HG02870 (cell line): ENCODE measurements at regions not wholly inside any gene's neighbourhood (a gene's known extent, or its start where the extent isn't known, plus 50 kb on each side); places are given as distances from the start of the nearest gene placed in this dataset.
"Not testable (repeated sequence)": the region's sequence is repeated elsewhere in the genome, so short reads cannot be mapped to it uniquely, and the experiment has no call there.

Experiments used
- ATAC-seq: cut with Tn5 transposase; IDR thresholded peaks from one replicate; pipeline ENCODE4 v1.9.1; 2021; ENCODE audit warnings: mild to moderate bottlenecking, moderate library complexity; ENCODE audit not compliant: unreplicated experiment

DNA sequence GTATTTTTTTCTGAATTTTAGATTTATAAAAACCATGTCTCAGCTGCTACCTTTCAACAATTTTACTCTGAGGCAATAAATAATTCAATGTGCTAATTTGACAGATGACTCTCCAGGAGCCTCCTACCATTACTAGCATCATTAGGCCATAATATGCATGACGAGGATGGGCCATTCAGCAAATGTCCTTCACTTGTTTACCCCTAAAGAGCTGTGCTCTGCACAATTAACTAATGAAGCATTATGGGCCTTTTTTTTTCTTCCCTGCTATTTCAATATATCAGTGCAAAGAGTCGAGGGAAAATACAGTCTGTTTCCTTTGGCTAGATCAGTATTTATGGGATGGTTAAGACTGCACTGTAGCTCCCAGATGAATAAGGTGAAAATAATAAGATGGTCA, 627.2 kb downstream of the ISL1 start:
- ATAC-seq = no peak

DNA sequence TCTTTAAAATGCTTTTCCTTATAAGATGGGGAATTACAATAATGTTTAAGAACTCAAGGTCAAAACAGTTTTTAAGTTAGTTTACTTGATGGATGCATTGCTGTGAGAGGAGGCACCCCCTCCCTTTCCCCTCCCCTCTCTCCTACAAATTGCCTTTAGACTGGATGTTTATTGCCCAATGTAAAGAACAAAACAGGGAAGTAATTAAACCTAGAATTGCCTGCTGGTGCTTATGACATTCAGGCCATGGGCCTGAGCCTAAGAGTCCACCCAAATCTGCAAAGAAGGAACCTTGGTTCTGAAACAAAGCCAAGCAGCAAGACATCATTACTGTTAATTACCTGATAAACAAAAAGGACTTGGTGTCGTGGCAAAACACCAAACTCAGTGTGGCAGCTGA, 630.3 kb downstream of the ISL1 start:
- ATAC-seq = no peak

- ATAC-seq = no peak
These were observed 632.5 kb downstream of the ISL1 start for GRCh38 chr5:52015760-52016159.

- no peak for ATAC-seq
These were observed 634.3 kb downstream of the ISL1 start for GRCh38 chr5:52017567-52017966.

GRCh38 chr5:52024359-52024758, 641.1 kb downstream of the ISL1 start:
- no peak for ATAC-seq

DNA sequence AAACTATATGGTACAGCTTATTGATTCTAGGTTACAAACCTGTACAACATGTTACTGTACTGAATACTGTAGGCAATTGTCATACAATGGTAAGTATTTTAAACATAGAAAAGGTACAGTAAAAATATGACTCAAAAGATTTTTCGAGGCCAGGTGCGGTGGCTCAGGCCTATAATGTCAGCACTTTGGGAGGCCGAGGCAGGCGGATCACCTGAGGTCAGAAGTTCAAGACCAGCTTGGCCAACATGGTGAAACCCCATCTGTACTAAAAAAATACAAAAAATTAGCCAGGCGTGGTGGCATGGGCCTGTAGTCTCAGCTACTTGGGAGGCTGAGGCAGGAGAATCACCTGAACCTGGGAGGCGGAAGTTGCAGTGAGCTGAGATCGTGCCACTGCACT, 646.6 kb downstream of the ISL1 start:
- not testable (repeated sequence) for ATAC-seq

DNA sequence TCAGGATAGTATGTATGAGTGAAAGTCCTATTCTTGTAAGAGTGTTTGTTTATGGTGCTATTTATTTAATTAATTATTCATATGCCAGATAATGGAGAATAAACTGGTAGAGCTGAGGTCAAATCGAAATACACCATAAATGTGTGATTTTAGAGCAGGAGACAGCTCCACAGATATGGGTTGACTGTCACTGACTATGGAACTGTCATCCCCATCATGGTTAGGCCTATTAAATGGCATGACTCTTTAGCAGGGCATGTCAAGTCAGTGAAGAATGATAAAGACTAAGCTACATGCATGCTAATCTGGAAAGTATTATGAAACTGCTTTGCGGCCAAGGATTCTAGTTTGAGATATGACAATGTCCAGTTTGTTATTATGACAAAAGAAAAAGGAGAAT, 658.6 kb downstream of the ISL1 start:
- no peak for ATAC-seq

DNA sequence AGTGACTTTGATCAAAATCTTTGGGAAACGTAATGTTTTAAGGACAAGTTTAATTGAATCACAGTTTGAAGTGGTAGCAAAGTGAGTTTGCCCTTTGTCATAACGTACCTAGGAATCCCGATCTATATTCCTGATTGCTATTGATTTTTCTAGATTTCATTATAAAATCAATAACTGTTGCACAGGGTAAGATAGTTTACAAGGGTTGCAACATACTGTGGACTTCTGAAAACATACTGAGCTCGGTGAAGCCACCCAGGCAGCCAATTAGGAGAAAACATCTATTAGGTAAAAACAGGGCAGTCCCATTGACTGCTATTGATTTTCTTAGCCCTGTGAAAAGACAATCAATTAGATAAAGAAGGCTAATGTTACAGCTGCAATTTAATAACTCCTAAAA, 659.9 kb downstream of the ISL1 start:
- no peak for ATAC-seq

- ATAC-seq = no peak
These were observed 660.3 kb downstream of the ISL1 start for GRCh38 chr5:52043543-52043942.

- no peak for ATAC-seq
These were observed 668.5 kb downstream of the ISL1 start for GRCh38 chr5:52051759-52052158.

DNA sequence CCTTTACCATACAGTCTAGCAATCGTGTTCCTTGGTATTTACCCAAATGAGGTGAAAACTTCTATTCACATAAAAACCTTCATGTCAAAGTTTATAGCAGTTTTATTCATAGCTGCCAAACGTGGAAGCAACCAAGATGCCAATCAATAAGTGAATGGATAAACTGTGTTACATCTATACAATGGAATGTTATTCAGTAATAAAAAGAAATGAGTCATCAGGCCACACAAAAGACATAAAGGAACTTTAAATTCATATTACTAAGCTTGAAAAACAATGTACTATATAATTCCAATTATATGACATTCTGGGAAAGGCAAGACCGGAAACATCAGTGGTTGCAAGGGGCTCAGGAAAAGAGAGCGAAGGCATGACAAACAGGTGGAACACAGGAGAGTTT, 679.9 kb downstream of the ISL1 start:
- no peak for ATAC-seq

GRCh38 chr5:52065182-52065581, 681.9 kb downstream of the ISL1 start:
- ATAC-seq = no peak

DNA sequence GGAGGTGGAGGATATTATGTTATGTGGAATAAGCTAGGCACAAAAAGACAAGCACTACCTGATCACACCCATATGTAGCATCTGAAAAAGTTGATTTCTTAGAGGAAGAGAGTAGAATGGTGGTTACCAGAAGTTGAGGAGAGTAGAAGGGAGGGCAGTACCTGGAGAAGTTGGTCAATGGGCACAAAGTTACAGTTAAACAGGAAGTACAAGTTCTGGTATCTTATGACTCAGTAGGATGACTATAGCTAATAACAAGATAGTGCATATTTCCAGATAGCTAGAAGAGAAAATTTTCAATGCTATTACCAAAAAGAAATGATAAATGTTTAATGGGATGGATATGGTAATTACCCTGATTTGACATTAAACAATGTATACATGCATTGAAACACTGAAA, 686.7 kb downstream of the ISL1 start:
- ATAC-seq = no peak

DNA sequence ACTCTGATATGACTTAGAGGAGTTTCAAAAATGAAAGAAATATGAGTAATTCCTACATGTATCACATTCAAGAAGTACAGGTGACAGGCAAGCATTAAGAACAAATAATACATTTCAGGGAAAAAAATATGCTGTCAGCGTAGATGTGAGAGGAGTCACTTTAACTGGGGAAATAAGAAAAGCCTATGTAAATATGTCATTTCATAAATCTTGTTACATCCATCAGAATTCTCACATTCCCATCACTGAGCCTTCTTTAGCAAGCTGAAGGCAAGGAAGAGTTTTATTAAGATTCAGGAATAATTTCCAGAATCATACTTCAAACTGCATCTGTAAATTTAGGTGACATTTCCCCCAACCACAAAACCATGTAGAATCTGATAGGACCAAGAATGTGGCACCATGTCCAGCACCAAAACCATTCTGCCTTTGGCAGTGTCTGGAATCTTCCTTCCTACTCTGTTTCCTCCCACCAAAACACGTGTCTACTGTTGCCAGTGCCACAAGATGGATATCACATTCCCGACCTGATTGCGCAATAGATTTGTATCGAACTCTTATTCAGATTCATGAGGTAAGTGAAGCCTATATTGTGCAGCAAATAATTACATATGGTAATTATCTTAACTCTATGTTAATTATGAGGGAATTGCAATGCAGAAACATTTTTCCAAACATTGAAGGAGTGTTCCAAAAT, 690.9 kb downstream of the ISL1 start:
- ATAC-seq = no peak

DNA sequence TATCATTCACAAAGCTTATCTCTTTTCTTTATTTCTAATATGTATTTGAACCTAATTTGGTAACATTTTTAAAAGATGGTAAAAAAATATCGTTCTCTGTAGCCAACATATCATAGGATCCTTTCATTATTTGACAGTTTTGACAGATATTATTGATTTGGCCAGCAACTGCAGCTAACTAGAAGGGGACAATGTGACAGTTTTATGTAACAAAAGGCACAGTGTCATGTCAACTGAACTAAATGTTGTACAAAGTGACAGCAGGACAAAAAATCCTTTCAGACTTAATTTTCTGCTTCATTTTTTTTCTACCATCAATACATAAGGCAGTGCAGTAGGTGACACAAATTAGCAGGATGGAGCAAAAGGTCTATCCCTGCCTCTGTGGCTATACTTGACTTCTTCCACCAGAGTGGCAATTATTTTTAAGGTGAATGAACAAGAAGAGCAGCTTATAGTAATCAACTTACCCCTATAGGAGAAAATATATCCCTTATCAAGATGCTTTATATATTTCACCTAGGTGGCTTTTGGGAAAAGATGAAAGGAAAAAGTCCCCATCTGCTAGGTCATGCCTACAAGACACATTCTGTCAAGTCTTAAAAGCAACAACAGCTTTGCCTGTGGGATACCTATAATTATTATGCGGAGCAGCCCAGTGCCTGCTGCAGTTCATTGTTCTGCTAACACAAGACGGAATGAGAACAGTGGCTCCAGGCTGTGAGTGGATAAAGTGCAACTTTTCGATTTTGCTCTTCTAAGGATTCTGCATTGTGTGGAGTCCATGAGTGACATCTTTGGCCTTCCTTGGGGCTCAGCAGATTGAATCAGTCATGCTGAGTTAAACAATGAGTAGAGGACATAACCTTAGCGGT, 694.9 kb downstream of the ISL1 start:
- no peak for ATAC-seq

DNA sequence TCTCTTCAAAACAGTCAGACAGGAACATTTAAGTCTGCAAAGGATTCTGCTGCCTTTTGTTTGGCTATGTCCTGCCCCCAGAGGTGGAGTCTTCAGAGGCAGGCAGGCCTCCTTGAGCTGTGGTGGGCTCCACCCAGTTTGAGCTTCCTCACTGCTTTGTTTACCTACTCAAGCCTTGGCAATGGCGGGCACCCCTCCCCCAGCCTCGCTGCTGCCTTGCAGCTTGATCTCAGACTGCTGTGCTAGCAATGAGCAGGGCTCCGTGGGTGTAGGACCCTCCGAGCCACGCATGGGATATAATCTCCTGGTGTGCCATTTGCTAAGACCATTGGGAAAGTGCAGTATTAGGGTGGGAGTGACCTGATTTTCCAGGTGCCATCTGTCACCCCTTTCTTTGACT, 685.4 kb upstream of the ITGA1 start:
- ATAC-seq = not testable (repeated sequence)

- no peak for ATAC-seq
These were observed 680.4 kb upstream of the ITGA1 start for GRCh38 chr5:52107210-52107905.

DNA sequence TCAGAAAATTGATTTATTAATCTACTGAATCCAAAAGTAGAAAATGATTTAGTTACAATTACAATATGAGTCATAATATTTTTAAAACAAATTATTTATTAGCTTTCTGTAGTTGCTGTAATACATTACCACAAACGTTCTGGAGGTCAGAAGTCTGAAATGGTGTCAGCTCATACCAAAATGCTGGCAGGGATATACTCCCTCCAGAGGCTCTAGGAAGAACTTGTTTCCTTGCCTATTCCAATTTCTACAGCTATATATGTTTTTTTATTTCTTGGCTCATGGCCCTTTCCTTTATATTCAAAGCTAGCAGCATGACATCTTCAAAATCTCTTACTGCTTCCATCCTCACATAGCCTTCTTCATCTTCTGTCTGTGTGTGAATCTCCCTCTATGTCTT, 667.9 kb upstream of the ITGA1 start:
- no peak for ATAC-seq

DNA sequence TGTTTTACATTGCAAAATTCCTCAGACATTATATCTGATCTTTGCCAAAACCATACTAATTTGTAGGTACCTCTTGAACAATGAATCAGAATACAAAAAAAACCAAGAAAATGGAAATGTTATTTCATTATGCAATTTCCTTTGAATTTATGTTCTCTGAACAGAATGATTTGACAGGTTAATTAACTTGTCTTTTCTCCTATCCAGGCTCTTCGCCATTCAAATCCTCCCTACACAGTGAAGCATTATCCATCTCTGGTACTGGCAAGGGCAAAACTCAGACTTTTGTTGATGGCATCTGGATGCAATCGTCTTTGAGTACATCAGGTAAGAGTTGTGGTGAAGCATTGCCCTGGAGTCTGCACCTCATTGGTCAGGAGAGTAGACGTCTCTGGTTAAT, 655.7 kb upstream of the ITGA1 start:
- ATAC-seq = no peak

DNA sequence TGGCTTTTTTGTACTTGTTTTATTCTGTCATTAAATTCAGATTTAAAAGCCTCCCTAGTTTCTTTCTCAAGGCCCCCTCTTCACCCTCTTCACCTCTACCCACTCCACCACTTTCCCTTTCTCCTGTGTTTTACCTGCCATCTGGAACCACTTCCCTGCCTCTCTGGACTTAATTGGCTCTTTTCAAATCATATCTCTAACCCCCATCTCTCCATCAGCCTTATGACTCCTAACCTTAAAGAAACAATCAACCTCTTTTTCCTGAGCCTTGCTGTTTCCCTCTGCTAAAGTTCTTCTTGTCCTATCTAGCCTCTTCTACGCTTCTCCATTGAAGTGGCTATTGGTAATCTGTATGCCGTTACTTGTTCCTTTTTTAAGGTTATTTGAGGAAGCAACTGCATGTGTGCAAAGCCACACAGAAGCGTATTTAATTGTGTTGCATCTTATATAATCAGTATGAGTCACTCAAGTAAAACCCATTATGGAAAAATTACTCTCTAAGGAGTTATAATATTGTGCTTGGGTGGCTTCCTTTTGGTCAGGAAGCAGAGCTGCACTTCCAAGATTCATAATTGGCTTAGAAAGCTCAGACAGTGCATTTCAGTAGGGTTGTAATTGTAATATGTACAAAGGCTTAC, 653.6 kb upstream of the ITGA1 start:
- ATAC-seq = no peak

- ATAC-seq = no peak
These were observed 647.7 kb upstream of the ITGA1 start for GRCh38 chr5:52139888-52140615.
